ENCODE measurements at regions not wholly inside any gene's neighbourhood (a gene's known extent, or its start where the extent isn't known, plus 50 kb on each side); places are given as distances from the start of the nearest gene placed in this dataset.
A peak's percentile ranks its signal among the peaks of the same experiment; 100 is the strongest.

DNA sequence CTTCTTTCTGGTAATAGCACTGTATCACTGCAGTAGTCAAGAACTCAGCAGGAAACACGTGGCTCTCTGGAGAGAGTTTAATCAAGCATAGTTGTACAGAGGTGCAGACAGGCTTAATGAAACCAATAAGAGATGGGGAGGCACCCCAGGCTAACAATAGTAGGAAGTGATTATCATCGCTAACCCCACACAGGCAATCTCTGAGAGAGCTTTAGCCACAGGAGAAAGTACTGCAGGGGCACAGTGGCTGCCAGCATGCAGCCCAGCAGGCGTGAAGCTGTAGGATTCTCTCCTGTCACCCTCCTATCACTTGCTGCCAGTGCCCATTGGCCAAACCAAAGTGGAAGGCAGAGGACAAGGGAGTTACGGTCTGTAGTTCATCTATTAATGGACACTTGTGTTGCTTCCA lies 450.0 kb upstream of the RASGEF1B start:
- Histone ChIP-seq H3K4me2 (ENCODE audit: low read depth, low read length, poor library complexity, severe bottlenecking) (no peak overlapping the region), H2AFZ (ENCODE audit: low read length) (no peak overlapping the region), H3K9ac (ENCODE audit: low read length) (no peak overlapping the region), H3K36me3 (ENCODE audit: insufficient read depth, low read length) (no peaks in the 10 kb centered on the region), H3K9me3 (ENCODE audit: low read length) (no peaks in the 10 kb centered on the region), H4K20me1 (ENCODE audit: insufficient read depth, low read depth, low read length) (no peaks in the 10 kb centered on the region), H3K9me2 (replicated peaks; ENCODE audit: insufficient read depth, low read length) (no peaks in the 10 kb centered on the region), H3K79me2 (ENCODE audit: low read length) (no peaks in the 10 kb centered on the region), H3K27me3 (ENCODE audit: low read length) (no peaks in the 10 kb centered on the region), H3K4me3 (ENCODE audit: low read length) (no peak overlapping the region), H3K4me1 (ENCODE audit: low read length) (no peaks in the 10 kb centered on the region), H3K27ac (ENCODE audit: low read length) (no peak overlapping the region)
- DNase-seq, result no peak

DNA sequence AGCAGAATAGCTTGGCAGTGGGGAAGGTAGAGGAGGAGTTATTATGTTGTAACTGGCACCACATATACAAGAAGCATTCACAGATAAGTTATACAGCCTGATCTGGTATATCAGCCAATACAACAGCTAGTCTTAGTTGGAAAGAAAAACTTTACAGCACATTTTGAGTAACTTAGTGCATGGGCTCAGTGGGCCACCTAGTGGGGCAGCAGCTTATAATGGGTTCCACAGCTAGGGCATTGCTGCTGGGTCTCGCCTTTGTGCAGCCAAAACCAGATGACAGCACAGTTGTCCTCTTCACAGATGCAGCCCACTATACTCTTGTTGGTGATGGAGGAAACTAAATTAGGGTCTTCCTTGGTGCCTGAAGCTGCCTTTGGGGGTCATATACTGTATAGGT lies 448.1 kb upstream of the RASGEF1B start:
- Histone ChIP-seq H4K20me1 (ENCODE audit: insufficient read depth, low read depth, low read length) (no peaks in the 10 kb centered on the region), H3K36me3 (ENCODE audit: insufficient read depth, low read length) (no peaks in the 10 kb centered on the region), H3K9ac (ENCODE audit: low read length) (no peak overlapping the region), H3K27ac (ENCODE audit: low read length) (no peak overlapping the region), H3K9me3 (ENCODE audit: low read length) (no peaks in the 10 kb centered on the region), H3K4me2 (ENCODE audit: low read depth, low read length, poor library complexity, severe bottlenecking) (no peak overlapping the region), H3K27me3 (ENCODE audit: low read length) (no peaks in the 10 kb centered on the region), H3K4me3 (ENCODE audit: low read length) (no peak overlapping the region), H3K4me1 (ENCODE audit: low read length) (no peaks in the 10 kb centered on the region), H2AFZ (ENCODE audit: low read length) (no peak overlapping the region), H3K79me2 (ENCODE audit: low read length) (no peaks in the 10 kb centered on the region), H3K9me2 (replicated peaks; ENCODE audit: insufficient read depth, low read length) (no peaks in the 10 kb centered on the region)
- no peak for DNase-seq

DNA sequence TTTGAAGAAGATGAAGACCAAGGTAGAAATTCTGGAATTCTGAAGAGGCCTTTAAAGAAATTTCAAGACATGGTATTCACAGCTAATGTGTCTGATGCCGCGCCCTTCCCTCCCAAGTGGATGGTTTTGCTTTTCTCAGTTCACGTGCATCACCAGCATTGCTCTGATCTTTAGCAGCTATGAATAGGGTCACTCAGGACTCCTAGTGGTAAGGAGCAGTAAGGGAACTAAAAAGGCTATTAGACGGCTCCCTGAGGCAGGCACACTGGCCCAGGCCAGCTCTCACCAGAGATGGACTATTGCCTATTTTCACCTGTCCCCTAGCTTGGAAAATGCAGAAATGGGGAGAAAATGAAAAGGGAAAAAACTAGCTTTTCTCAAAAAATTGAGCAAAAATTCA lies 447.5 kb upstream of the RASGEF1B start:
- H3K9me2 ChIP-seq (replicated peaks; ENCODE audit: insufficient read depth, low read length), result no peaks in the 10 kb centered on the region
- no peaks in the 10 kb centered on the region for H3K4me1 ChIP-seq (ENCODE audit: low read length)
- no peaks in the 10 kb centered on the region for H3K27me3 ChIP-seq (ENCODE audit: low read length)
- no peaks in the 10 kb centered on the region for H3K79me2 ChIP-seq (ENCODE audit: low read length)
- no peak overlapping the region for H2AFZ ChIP-seq (ENCODE audit: low read length)
- H3K9ac ChIP-seq (ENCODE audit: low read length), result no peak overlapping the region
- peak; percentile 49 for DNase-seq
- H3K4me3 ChIP-seq (ENCODE audit: low read length), result no peak overlapping the region
- H3K36me3 ChIP-seq (ENCODE audit: insufficient read depth, low read length), result no peaks in the 10 kb centered on the region
- no peaks in the 10 kb centered on the region for H3K9me3 ChIP-seq (ENCODE audit: low read length)
- H4K20me1 ChIP-seq (ENCODE audit: insufficient read depth, low read depth, low read length), result no peaks in the 10 kb centered on the region
- H3K4me2 ChIP-seq (ENCODE audit: low read depth, low read length, poor library complexity, severe bottlenecking), result no peak overlapping the region
- no peak overlapping the region for H3K27ac ChIP-seq (ENCODE audit: low read length)

DNA sequence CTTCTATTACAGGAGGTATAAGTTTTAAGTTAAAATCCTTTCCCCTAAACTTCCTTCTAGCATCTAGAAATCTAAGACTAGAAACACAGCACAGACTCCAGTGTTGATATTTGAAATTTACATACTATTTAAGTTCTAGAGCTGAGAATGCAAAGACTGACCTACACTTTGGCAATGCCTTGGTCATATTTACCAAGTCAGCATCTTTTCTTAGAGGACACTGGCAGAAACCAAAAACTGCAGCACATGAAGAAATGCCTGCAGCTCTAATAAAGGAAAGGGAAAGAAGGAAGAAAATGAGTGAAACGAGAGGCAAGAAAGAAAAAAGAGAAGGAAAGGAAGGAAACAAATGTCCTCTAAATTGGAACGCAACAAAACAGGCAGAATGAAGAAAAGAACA lies 443.7 kb upstream of the RASGEF1B start:
- H3K36me3 ChIP-seq (ENCODE audit: insufficient read depth, low read length), result no peaks in the 10 kb centered on the region
- no peaks in the 10 kb centered on the region for H3K4me1 ChIP-seq (ENCODE audit: low read length)
- no peak overlapping the region for H2AFZ ChIP-seq (ENCODE audit: low read length)
- no peak overlapping the region for H3K9ac ChIP-seq (ENCODE audit: low read length)
- no peaks in the 10 kb centered on the region for H4K20me1 ChIP-seq (ENCODE audit: insufficient read depth, low read depth, low read length)
- no peaks in the 10 kb centered on the region for H3K9me3 ChIP-seq (ENCODE audit: low read length)
- H3K4me3 ChIP-seq (ENCODE audit: low read length), result no peak overlapping the region
- H3K4me2 ChIP-seq (ENCODE audit: low read depth, low read length, poor library complexity, severe bottlenecking), result no peak overlapping the region
- H3K79me2 ChIP-seq (ENCODE audit: low read length), result no peaks in the 10 kb centered on the region
- DNase-seq, result no peak
- no peaks in the 10 kb centered on the region for H3K27me3 ChIP-seq (ENCODE audit: low read length)
- no peaks in the 10 kb centered on the region for H3K9me2 ChIP-seq (replicated peaks; ENCODE audit: insufficient read depth, low read length)
- H3K27ac ChIP-seq (ENCODE audit: low read length), result no peak overlapping the region

DNA sequence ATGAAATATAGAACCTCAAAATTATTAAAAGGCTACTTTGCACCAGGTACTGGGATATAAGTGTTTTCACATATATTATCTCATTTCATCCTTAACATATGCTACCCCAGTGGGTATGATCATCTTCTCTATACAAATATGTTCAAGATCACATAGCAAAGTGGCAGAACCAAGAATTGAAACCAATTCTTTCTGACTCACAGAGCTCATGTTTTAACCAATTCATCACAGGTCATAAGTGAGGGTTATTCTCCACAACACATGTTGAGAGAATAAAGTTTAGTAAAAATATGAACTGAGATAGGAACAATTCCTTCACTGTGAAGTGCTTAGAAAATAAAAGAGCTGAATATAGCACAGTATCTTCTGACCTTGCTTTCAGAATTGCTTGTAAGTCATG lies 442.9 kb upstream of the RASGEF1B start:
- H3K27ac ChIP-seq (ENCODE audit: low read length), result no peak overlapping the region
- no peak overlapping the region for H3K4me3 ChIP-seq (ENCODE audit: low read length)
- no peaks in the 10 kb centered on the region for H4K20me1 ChIP-seq (ENCODE audit: insufficient read depth, low read depth, low read length)
- no peaks in the 10 kb centered on the region for H3K9me3 ChIP-seq (ENCODE audit: low read length)
- DNase-seq, result no peak
- H2AFZ ChIP-seq (ENCODE audit: low read length), result no peak overlapping the region
- H3K36me3 ChIP-seq (ENCODE audit: insufficient read depth, low read length), result no peaks in the 10 kb centered on the region
- H3K4me2 ChIP-seq (ENCODE audit: low read depth, low read length, poor library complexity, severe bottlenecking), result no peak overlapping the region
- H3K27me3 ChIP-seq (ENCODE audit: low read length), result no peaks in the 10 kb centered on the region
- no peaks in the 10 kb centered on the region for H3K79me2 ChIP-seq (ENCODE audit: low read length)
- no peak overlapping the region for H3K9ac ChIP-seq (ENCODE audit: low read length)
- H3K9me2 ChIP-seq (replicated peaks; ENCODE audit: insufficient read depth, low read length), result no peaks in the 10 kb centered on the region
- no peaks in the 10 kb centered on the region for H3K4me1 ChIP-seq (ENCODE audit: low read length)

DNA sequence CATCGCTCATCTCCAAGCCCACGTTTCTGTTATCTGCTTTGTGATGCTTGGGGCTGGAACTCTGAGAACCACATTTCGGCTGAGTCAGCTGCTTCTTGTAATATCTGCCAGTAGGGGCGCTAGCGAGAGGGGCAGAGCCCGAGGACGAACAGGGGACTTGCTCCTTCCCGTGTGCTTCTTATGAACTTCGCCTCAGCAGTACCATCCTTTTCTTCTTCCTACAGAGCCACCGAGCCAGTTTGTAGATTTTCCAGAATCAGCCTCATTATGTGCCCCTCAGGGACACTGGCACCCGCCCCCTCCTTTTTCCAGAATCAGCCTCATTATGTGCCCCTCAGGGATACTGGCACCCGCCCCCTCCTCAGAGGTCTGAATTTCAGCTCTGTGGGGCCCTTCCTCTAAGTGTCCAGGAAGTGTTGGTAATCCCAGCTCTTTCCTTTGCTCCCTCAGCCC lies 441.7 kb upstream of the RASGEF1B start:
- H3K9me2 ChIP-seq (replicated peaks; ENCODE audit: insufficient read depth, low read length), result no peaks in the 10 kb centered on the region
- H3K27ac ChIP-seq (ENCODE audit: low read length), result no peak overlapping the region
- no peaks in the 10 kb centered on the region for H3K4me1 ChIP-seq (ENCODE audit: low read length)
- H3K9ac ChIP-seq (ENCODE audit: low read length), result no peak overlapping the region
- H3K36me3 ChIP-seq (ENCODE audit: insufficient read depth, low read length), result no peaks in the 10 kb centered on the region
- peak; percentile 72 for DNase-seq
- H3K4me3 ChIP-seq (ENCODE audit: low read length), result no peak overlapping the region
- H3K27me3 ChIP-seq (ENCODE audit: low read length), result no peaks in the 10 kb centered on the region
- no peaks in the 10 kb centered on the region for H4K20me1 ChIP-seq (ENCODE audit: insufficient read depth, low read depth, low read length)
- no peaks in the 10 kb centered on the region for H3K79me2 ChIP-seq (ENCODE audit: low read length)
- H3K4me2 ChIP-seq (ENCODE audit: low read depth, low read length, poor library complexity, severe bottlenecking), result no peak overlapping the region
- H2AFZ ChIP-seq (ENCODE audit: low read length), result no peak overlapping the region
- H3K9me3 ChIP-seq (ENCODE audit: low read length), result no peaks in the 10 kb centered on the region

DNA sequence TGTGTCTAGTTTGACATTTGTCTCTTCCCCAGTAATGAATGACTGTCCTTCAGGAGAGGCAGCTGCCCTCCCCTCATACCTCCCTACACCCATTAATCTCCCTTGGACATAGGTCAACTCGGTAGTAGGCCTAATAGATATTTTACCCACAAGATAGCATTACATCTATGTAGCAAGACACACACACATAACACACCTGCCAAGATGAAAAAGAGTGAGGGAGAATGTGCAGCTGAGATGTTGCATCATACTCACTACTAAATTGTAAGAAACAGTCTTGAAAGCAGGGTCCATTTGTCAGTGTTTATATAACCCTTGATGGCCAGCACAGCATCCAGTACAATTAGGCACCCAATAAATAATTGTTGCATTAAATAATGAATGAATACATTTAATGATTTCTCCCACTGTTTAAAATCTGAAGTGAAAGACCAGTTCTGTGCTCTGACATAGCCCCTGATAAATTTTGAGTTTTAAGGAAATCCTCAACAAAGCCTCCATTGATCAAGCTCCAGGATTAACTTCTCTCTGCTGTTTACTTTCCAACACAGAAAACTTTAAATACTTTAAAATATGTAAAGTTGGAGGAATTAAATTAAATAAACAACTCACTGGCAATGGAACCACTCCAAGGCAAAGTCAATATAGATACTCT lies 440.8 kb upstream of the RASGEF1B start:
- Histone ChIP-seq H3K9me2 (replicated peaks; ENCODE audit: insufficient read depth, low read length) (no peaks in the 10 kb centered on the region), H3K9ac (ENCODE audit: low read length) (no peak overlapping the region), H3K4me3 (ENCODE audit: low read length) (no peak overlapping the region), H4K20me1 (ENCODE audit: insufficient read depth, low read depth, low read length) (no peaks in the 10 kb centered on the region), H2AFZ (ENCODE audit: low read length) (no peak overlapping the region), H3K79me2 (ENCODE audit: low read length) (no peaks in the 10 kb centered on the region), H3K4me2 (ENCODE audit: low read depth, low read length, poor library complexity, severe bottlenecking) (no peak overlapping the region), H3K36me3 (ENCODE audit: insufficient read depth, low read length) (no peaks in the 10 kb centered on the region), H3K9me3 (ENCODE audit: low read length) (no peaks in the 10 kb centered on the region), H3K4me1 (ENCODE audit: low read length) (no peaks in the 10 kb centered on the region), H3K27me3 (ENCODE audit: low read length) (no peaks in the 10 kb centered on the region), H3K27ac (ENCODE audit: low read length) (no peak overlapping the region)
- DNase-seq, result no peak

DNA sequence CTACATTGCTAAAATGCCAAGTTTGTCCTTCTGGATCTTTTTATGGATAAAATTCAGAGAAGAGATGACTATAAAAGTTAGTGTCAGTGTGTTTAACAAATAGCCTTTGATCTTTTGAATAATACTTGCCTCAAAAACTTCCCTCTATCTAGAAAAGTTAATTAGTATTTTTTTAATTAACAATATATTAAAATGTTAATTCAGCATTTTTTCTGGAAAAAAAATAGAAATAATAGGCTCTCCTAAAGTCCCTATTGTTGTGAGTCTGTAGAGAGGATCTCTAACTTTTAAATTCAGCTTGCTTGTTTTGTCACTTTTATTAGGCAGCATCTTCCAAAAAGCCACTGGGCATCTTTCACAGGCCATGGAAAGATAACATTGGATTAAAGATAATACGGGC lies 435.2 kb upstream of the RASGEF1B start:
- Histone ChIP-seq H3K27me3 (ENCODE audit: low read length) (no peaks in the 10 kb centered on the region), H3K27ac (ENCODE audit: low read length) (no peak overlapping the region), H3K4me3 (ENCODE audit: low read length) (no peak overlapping the region), H4K20me1 (ENCODE audit: insufficient read depth, low read depth, low read length) (no peaks in the 10 kb centered on the region), H3K4me2 (ENCODE audit: low read depth, low read length, poor library complexity, severe bottlenecking) (no peak overlapping the region), H3K9me2 (replicated peaks; ENCODE audit: insufficient read depth, low read length) (no peaks in the 10 kb centered on the region), H3K79me2 (ENCODE audit: low read length) (no peaks in the 10 kb centered on the region), H3K36me3 (ENCODE audit: insufficient read depth, low read length) (no peaks in the 10 kb centered on the region), H3K9ac (ENCODE audit: low read length) (no peak overlapping the region), H3K9me3 (ENCODE audit: low read length) (no peaks in the 10 kb centered on the region), H2AFZ (ENCODE audit: low read length) (no peak overlapping the region), H3K4me1 (ENCODE audit: low read length) (no peaks in the 10 kb centered on the region)
- DNase-seq, result no peak

DNA sequence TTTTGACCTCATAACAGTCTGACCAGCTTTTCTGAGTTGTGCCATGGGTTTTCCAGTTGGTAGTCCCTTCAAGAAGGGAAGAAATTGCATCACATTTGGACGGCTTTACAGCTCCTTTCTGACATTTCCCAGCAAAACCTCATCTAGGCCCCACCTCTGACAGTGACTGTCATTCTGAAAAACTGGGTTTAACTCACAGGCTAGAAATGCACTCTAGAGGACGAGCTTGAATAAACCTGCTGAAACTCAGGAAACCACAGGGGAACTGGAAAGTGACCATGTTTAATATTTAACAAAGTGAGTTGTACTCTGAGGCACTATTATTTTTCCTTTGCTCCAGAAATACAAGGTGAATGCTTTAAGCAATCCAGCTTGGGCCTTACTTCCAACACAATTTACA lies 434.3 kb upstream of the RASGEF1B start:
- no peak overlapping the region for H3K4me2 ChIP-seq (ENCODE audit: low read depth, low read length, poor library complexity, severe bottlenecking)
- no peaks in the 10 kb centered on the region for H3K4me1 ChIP-seq (ENCODE audit: low read length)

More for the DNA sequence above, 434.3 kb upstream of the RASGEF1B start:
- Histone ChIP-seq H3K9me3 (ENCODE audit: low read length) (no peaks in the 10 kb centered on the region), H3K36me3 (ENCODE audit: insufficient read depth, low read length) (no peaks in the 10 kb centered on the region), H2AFZ (ENCODE audit: low read length) (no peak overlapping the region), H3K27ac (ENCODE audit: low read length) (no peak overlapping the region), H3K9me2 (replicated peaks; ENCODE audit: insufficient read depth, low read length) (no peaks in the 10 kb centered on the region), H3K4me3 (ENCODE audit: low read length) (no peak overlapping the region), H3K9ac (ENCODE audit: low read length) (no peak overlapping the region), H4K20me1 (ENCODE audit: insufficient read depth, low read depth, low read length) (no peaks in the 10 kb centered on the region), H3K27me3 (ENCODE audit: low read length) (no peaks in the 10 kb centered on the region), H3K79me2 (ENCODE audit: low read length) (no peaks in the 10 kb centered on the region)
- DNase-seq, result no peak

All from Karpas-422 (cell line).